T47D (cell line): ENCODE measurements at regions not wholly inside any gene's neighbourhood (a gene's known extent, or its start where the extent isn't known, plus 50 kb on each side); places are given as distances from the start of the nearest gene placed in this dataset.
A peak's percentile ranks its signal among the peaks of the same experiment; 100 is the strongest.
"Not testable (repeated sequence)": the region's sequence is repeated elsewhere in the genome, so short reads cannot be mapped to it uniquely, and the experiment has no call there.

Source experiments
- DNase-seq, 2 experiments: peaks; one replicate each; pipeline versions ENCODE4 v3.0.0 to v3.0.0-alpha.2; 2011 to 2012; ENCODE audit warnings: low read depth in 1 of 2, low spot score in 1 of 2
- JUND ChIP-seq: IDR thresholded peaks from 2 replicates; pipeline ENCODE4 v1.6.1; 2012; ENCODE audit warnings: low read depth
- in situ Hi-C: cut with HindIII; loops from 2 replicates; pipeline ENCODE4 v1.10.0; 2016; ENCODE audit warnings: low sequenced_read_pairs, low pct_unique_long_range_greater_than_20kb

GRCh38 chrX:116824785-116825184 is 362.0 kb upstream of the CT83 start:
- in situ Hi-C loops, result no loop called here
- no peak for DNase-seq
- no peak for TF ChIP-seq JUND

GRCh38 chrX:116823677-116824076 is 360.9 kb upstream of the CT83 start:
- no peak for DNase-seq
- TF ChIP-seq JUND, result no peak
- in situ Hi-C loops, result no loop called here

- no peak for TF ChIP-seq JUND
- DNase-seq, result no peak
- in situ Hi-C loops, result no loop called here
Observed at GRCh38 chrX:116806288-116806802, 343.6 kb upstream of the CT83 start.

- no peak for TF ChIP-seq JUND
- DNase-seq, result no peak
- in situ Hi-C loops, result no loop called here
Observed at GRCh38 chrX:116801943-116802342, 339.2 kb upstream of the CT83 start.

GRCh38 chrX:116781926-116782325 is 319.1 kb upstream of the CT83 start:
- TF ChIP-seq JUND, result no peak
- in situ Hi-C loops, result no loop called here
- DNase-seq, result no peak

- DNase-seq, result no peak
- in situ Hi-C loops, result no loop called here
- TF ChIP-seq JUND, result no peak
Observed at GRCh38 chrX:116757491-116757890, 294.7 kb upstream of the CT83 start.

- no peak for DNase-seq
- TF ChIP-seq JUND, result no peak
- in situ Hi-C loops, result no loop called here
Observed at GRCh38 chrX:116756958-116757357, 294.2 kb upstream of the CT83 start.

- in situ Hi-C loops, result no loop called here
- no peak for TF ChIP-seq JUND
- DNase-seq, result peak in 1 of 2 experiments; percentile 83
Observed at GRCh38 chrX:116749943-116750342, 287.2 kb upstream of the CT83 start.

- no peak for TF ChIP-seq JUND
- no peak for DNase-seq
Observed at GRCh38 chrX:116732214-116732613, 269.4 kb upstream of the CT83 start.

GRCh38 chrX:116726806-116727205 is 264.0 kb upstream of the CT83 start:
- no peak for TF ChIP-seq JUND
- in situ Hi-C loops, result no loop called here
- DNase-seq, result no peak

More at GRCh38 chrX:116732214-116732613, 269.4 kb upstream of the CT83 start:
- in situ Hi-C loops, result no loop called here

- DNase-seq, result no peak
- in situ Hi-C loops, result no loop called here
Observed at GRCh38 chrX:116694046-116694445, 231.3 kb upstream of the CT83 start.

GRCh38 chrX:116679544-116679943 is 216.8 kb upstream of the CT83 start:
- in situ Hi-C loops, DNase-seq: not testable (repeated sequence)

More at GRCh38 chrX:116694046-116694445, 231.3 kb upstream of the CT83 start:
- TF ChIP-seq JUND, result no peak

GRCh38 chrX:116667346-116668134 is 204.8 kb upstream of the CT83 start:
- DNase-seq, result no peak
- in situ Hi-C loops, result no loop called here
- no peak for TF ChIP-seq JUND
